Naive B cell (primary cell): ENCODE measurements at regions not wholly inside any gene's neighbourhood (a gene's known extent, or its start where the extent isn't known, plus 50 kb on each side); places are given as distances from the start of the nearest gene placed in this dataset.
"Not testable (repeated sequence)": the region's sequence is repeated elsewhere in the genome, so short reads cannot be mapped to it uniquely, and the experiment has no call there.

Experiments used
- ATAC-seq, 2 donors: fragments of 150-1000 bp; cut with Tn5 transposase; 2 replicates each; pipeline ENCODE4 v1.10.0; 2021; ENCODE audit warnings: low read depth in 2 of 2, mild to moderate bottlenecking in 2 of 2, moderate library complexity in 2 of 2
- DNase-seq: peaks from one replicate; pipeline ENCODE4 v3.0.0; 2022
- H3K27ac Mint-ChIP-seq, 6 donors: one replicate each; pipeline ENCODE4 v1.8.0; 2020 to 2022; ENCODE audit warnings: mild to moderate bottlenecking in 6 of 6, mixed read lengths in 6 of 6, moderate library complexity in 5 of 6, inconsistent platforms in 2 of 6
- H3K27me3 Mint-ChIP-seq, 3 donors: one replicate each; pipeline ENCODE4 v1.8.0; 2021 to 2022; ENCODE audit warnings: mixed read lengths in 3 of 3, mild to moderate bottlenecking in 1 of 3
- H3K36me3 Mint-ChIP-seq, 2 donors: one replicate each; pipeline ENCODE4 v1.8.0; 2020 to 2022; ENCODE audit warnings: mixed read lengths in 2 of 2, inconsistent platforms in 1 of 2, mild to moderate bottlenecking in 1 of 2
- H3K4me1 Mint-ChIP-seq, 3 donors: one replicate each; pipeline ENCODE4 v1.8.0; 2020 to 2022; ENCODE audit warnings: mixed read lengths in 3 of 3, inconsistent platforms in 1 of 3, mild to moderate bottlenecking in 1 of 3, moderate library complexity in 1 of 3
- H3K4me3 Mint-ChIP-seq, 8 donors: one replicate each; pipeline ENCODE4 v1.8.0; 2020 to 2022; ENCODE audit warnings: mild to moderate bottlenecking in 8 of 8, mixed read lengths in 8 of 8, moderate library complexity in 8 of 8, inconsistent platforms in 2 of 8
- H3K9me3 Mint-ChIP-seq, 7 donors: one replicate each; pipeline ENCODE4 v1.8.0; 2020 to 2022; ENCODE audit warnings: mixed read lengths in 7 of 7, mild to moderate bottlenecking in 5 of 7, inconsistent platforms in 2 of 7, moderate library complexity in 1 of 7

DNA sequence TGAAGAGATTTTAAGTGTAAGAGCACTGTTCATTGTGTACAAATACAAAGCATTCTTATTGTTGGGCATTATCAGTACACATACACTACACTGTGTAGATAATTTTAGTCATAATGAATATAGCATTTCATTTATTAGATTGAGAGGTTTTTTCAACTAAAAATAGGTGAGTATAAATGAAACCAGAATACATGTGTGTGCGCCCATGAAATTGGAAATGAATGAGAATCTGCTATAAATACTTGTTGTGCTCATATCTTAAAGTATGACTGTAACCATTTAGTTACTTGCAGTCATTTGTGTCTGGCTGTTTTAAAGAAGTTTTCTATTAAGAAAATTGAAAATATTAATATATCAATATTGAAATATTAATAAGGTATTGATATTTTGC, 189.0 kb upstream of the MEF2C start:
- Mint-ChIP-seq H3K4me3 (peak overlapping the region; percentile 2 to 65 (median 32)), H3K27me3 (no peaks in the 10 kb centered on the region), H3K36me3 (no peaks in the 10 kb centered on the region), H3K4me1 (peaks cover 8 to 26% (median 13%) of the 10 kb centered on the region in 3 donors), H3K27ac (no peak overlapping the region), H3K9me3 (no peaks in the 10 kb centered on the region)
- ATAC-seq (no peak), DNase-seq (no peak)

DNA sequence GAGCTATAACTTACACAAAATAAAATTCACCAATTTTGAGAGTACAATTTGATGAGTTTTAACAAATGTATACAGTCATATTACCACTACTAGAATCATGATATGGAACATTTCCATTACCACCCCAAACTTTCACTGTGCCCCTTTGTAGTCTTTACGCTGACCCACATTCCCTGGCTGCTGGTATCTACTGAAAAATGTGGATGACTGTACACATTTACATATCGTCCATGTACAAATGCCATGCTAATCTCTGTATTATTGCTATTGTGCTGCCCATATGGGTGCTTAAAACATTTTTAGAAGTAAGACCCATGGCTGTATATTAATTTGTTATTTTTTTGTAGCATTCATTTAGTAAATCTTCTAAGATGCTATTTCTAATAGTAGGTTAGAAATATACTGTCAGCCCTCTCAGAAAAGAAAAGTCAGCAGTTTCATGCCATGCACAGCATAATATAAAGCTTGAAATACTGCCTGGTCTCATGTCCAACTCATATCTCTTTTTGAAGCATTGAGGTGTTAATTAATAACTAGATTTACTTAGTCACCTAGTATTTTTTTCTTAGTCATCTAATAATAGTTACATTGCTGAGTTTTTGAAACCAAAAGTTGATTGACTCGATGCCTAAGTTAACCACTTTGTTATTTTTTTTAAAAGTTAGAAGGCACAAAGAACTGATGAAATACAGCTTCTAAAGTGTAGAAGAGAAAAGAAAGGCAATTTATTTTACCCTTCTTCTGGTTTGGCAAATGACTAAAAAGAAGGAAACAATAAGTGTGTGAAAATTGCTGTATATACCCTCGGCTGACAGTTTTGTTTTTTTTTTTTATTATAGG, 188.3 kb upstream of the MEF2C start:
- H3K9me3 Mint-ChIP-seq, result no peaks in the 10 kb centered on the region
- H3K27ac Mint-ChIP-seq, result peak overlapping the region in 1 of 6 donors; percentile 84
- DNase-seq (no peak), ATAC-seq (no peak)
- H3K36me3 Mint-ChIP-seq, result no peaks in the 10 kb centered on the region
- peaks cover 8 to 26% (median 13%) of the 10 kb centered on the region in 3 donors for H3K4me1 Mint-ChIP-seq
- H3K27me3 Mint-ChIP-seq, result no peaks in the 10 kb centered on the region
- peak overlapping the region; percentile 2 to 65 (median 32) for H3K4me3 Mint-ChIP-seq

DNA sequence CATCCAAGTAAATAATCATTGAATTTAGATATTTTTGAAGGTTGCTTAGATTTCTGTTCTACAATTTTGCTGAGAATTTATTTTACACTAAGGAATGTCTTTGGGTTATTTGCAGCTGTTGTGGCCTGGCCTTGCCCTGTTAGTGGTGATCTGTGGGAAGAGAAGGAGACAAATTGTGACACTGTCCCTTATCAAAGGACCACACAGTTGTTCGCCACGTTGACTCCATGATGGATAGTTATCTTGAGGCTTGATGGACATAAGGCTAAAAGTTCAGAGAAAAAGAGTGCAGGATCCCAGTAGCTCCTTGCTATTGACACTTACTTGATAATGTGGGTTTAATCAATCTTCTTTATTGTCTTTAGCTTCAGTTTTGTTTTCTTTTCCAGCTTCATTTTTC, 186.6 kb upstream of the MEF2C start:
- Mint-ChIP-seq H3K4me3 (peak overlapping the region in 1 of 8 donors; percentile 8), H3K27ac (peak overlapping the region in 1 of 6 donors; percentile 11), H3K4me1 (peaks cover 8 to 18% (median 13%) of the 10 kb centered on the region in 3 donors), H3K9me3 (no peaks in the 10 kb centered on the region), H3K27me3 (no peaks in the 10 kb centered on the region), H3K36me3 (no peaks in the 10 kb centered on the region)
- DNase-seq (no peak), ATAC-seq (no peak)

- no peak overlapping the region for H3K4me3 Mint-ChIP-seq
- H3K4me1 Mint-ChIP-seq, result peaks cover 0 to 9% (median 4%) of the 10 kb centered on the region in 3 donors
- peak overlapping the region in 1 of 6 donors; percentile 82 for H3K27ac Mint-ChIP-seq
- DNase-seq (no peak), ATAC-seq (no peak)
- H3K36me3 Mint-ChIP-seq, result no peaks in the 10 kb centered on the region
- no peaks in the 10 kb centered on the region for H3K27me3 Mint-ChIP-seq
- no peaks in the 10 kb centered on the region for H3K9me3 Mint-ChIP-seq
Observed at GRCh38 chr5:89067362-89067761, 184.4 kb upstream of the MEF2C start.

DNA sequence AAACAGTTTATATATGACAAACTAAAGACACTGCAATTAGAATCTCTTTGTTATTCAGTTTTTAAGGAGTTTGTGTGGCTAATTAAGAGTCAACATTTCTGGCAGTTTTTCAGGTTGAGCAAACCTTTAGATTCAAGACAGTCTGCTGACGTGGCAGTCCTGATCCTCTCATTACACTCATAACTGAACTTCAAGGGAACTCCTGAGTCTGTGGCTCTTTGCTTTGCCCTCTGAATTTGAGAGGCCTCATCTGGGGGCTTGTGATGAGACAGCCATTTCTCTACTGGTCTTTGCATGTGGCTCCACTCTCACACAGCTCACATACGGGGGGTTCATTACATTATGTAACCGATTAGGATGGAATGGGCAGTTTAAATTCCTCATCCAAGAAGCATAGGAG, 182.9 kb upstream of the MEF2C start:
- no peak overlapping the region for H3K4me3 Mint-ChIP-seq
- DNase-seq, result no peak
- no peaks in the 10 kb centered on the region for H3K27me3 Mint-ChIP-seq
- H3K4me1 Mint-ChIP-seq, result peaks cover 0 to 2% (median 0%) of the 10 kb centered on the region in 3 donors
- no peaks in the 10 kb centered on the region for H3K36me3 Mint-ChIP-seq
- H3K27ac Mint-ChIP-seq, result peak overlapping the region in 1 of 6 donors; percentile 17
- H3K9me3 Mint-ChIP-seq, result peaks cover 0 to under 1% (median 0%) of the 10 kb centered on the region in 7 donors
- no peak for ATAC-seq

DNA sequence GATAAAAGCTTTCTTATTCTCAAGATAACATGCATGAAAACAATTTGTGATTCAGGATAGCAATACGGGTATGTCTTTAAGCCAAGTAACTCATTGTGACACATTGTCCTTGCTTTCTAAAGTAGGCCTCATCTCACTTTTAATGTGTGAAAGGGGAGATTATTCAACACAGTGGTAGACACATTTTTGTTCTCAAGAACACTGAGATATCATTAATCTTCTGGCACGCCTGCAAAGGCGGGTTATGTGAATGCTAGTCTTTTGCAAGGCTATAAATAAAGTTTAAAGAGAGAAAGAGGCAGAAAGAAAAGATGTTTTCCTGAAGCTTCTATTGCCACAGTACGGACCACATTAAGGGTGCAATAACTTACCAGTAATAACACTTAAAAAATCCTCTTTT, 181.8 kb upstream of the MEF2C start:
- Mint-ChIP-seq H3K4me1 (no peaks in the 10 kb centered on the region), H3K27ac (peak overlapping the region in 1 of 6 donors; percentile 71)
- ATAC-seq, result no peak

DNA sequence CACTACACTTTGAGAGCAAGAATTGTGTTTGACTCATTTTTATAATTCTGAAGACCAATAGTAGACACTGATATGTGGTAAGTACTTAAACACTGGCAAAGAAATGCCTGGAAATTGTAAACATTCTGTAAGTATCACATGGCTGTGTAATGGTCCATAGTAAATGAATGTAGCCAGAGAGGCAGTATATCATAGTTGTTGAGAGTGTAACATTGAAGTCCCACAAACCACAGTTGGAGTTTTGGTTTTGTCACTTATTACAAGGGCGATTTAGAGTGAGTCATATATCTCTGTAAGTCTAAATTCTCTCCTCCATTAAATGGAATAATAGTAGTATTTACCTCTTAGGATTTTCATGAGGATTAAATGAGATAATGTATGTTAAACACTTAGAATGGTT, 181.1 kb upstream of the MEF2C start:
- Mint-ChIP-seq H3K27me3 (no peaks in the 10 kb centered on the region), H3K9me3 (peaks cover 0 to 4% (median 0%) of the 10 kb centered on the region in 7 donors), H3K4me1 (no peaks in the 10 kb centered on the region), H3K4me3 (no peak overlapping the region), H3K36me3 (no peaks in the 10 kb centered on the region), H3K27ac (no peak overlapping the region)
- DNase-seq (no peak), ATAC-seq (no peak)

More for the DNA sequence above, 181.8 kb upstream of the MEF2C start:
- Mint-ChIP-seq H3K27me3 (no peaks in the 10 kb centered on the region), H3K9me3 (peaks cover 0 to 4% (median 0%) of the 10 kb centered on the region in 7 donors), H3K4me3 (no peak overlapping the region), H3K36me3 (no peaks in the 10 kb centered on the region)
- no peak for DNase-seq

GRCh38 chr5:89060768-89061167, 177.8 kb upstream of the MEF2C start:
- no peak overlapping the region for H3K4me3 Mint-ChIP-seq
- ATAC-seq (no peak), DNase-seq (no peak)
- H3K4me1 Mint-ChIP-seq, result no peaks in the 10 kb centered on the region
- H3K36me3 Mint-ChIP-seq, result no peaks in the 10 kb centered on the region
- no peaks in the 10 kb centered on the region for H3K27me3 Mint-ChIP-seq
- H3K9me3 Mint-ChIP-seq, result peaks cover 0 to 4% (median 0%) of the 10 kb centered on the region in 7 donors
- H3K27ac Mint-ChIP-seq, result no peak overlapping the region

GRCh38 chr5:89059274-89059673, 176.3 kb upstream of the MEF2C start:
- Mint-ChIP-seq H3K27ac (no peak overlapping the region), H3K9me3 (peaks cover 0 to 4% (median 0%) of the 10 kb centered on the region in 7 donors), H3K4me3 (no peak overlapping the region), H3K27me3 (no peaks in the 10 kb centered on the region), H3K36me3 (no peaks in the 10 kb centered on the region), H3K4me1 (peaks cover 0 to 3% (median 0%) of the 10 kb centered on the region in 3 donors)
- DNase-seq (no peak), ATAC-seq (no peak)

DNA sequence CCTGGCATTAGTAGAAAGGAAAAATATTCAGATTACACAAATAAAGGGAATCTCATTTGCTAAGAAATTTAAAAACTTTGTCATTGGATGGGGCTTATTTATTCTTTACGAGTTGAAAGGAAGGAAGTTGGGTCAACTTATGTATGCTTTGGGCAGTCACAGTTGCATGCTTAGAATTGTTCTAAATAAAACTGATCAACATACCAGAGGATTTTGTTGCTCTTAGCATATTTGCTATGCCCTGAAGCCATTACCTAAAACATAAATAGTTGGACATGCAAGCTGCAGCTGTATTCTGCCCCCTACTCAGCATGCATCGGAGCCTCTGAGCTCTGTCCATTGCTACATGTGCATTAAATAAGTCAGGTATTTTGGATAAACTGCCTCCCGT, 172.7 kb upstream of the MEF2C start:
- Mint-ChIP-seq H3K9me3 (peaks cover 2 to 9% (median 7%) of the 10 kb centered on the region in 7 donors), H3K36me3 (peaks cover 7 to 8% of the 10 kb centered on the region in 2 donors), H3K27ac (peak overlapping the region in 1 of 6 donors; percentile 29)

GRCh38 chr5:89055015-89055694, 172.2 kb upstream of the MEF2C start:
- Mint-ChIP-seq H3K4me3 (no peak overlapping the region), H3K9me3 (peaks cover 6 to 14% (median 12%) of the 10 kb centered on the region in 7 donors), H3K27me3 (no peaks in the 10 kb centered on the region), H3K36me3 (peaks cover 12 to 13% of the 10 kb centered on the region in 2 donors), H3K4me1 (peaks cover 0 to 3% (median 0%) of the 10 kb centered on the region in 3 donors), H3K27ac (peak overlapping the region in 1 of 6 donors; percentile 29)
- no peak for DNase-seq
- ATAC-seq, result no peak

More for the DNA sequence above, 172.7 kb upstream of the MEF2C start:
- Mint-ChIP-seq H3K4me1 (peaks cover 0 to 3% (median 0%) of the 10 kb centered on the region in 3 donors), H3K27me3 (no peaks in the 10 kb centered on the region), H3K4me3 (no peak overlapping the region)
- no peak for ATAC-seq
- no peak for DNase-seq

GRCh38 chr5:89053547-89053946, 170.6 kb upstream of the MEF2C start:
- H3K36me3 Mint-ChIP-seq, result peaks cover 14 to 21% of the 10 kb centered on the region in 2 donors
- no peaks in the 10 kb centered on the region for H3K27me3 Mint-ChIP-seq
- H3K9me3 Mint-ChIP-seq, result peaks cover 6 to 28% (median 17%) of the 10 kb centered on the region in 7 donors
- ATAC-seq (no peak), DNase-seq (no peak)
- H3K27ac Mint-ChIP-seq, result no peak overlapping the region
- no peak overlapping the region for H3K4me3 Mint-ChIP-seq
- peaks cover 0 to 3% (median 0%) of the 10 kb centered on the region in 3 donors for H3K4me1 Mint-ChIP-seq

GRCh38 chr5:89050062-89050461, 167.1 kb upstream of the MEF2C start:
- not testable (repeated sequence) for H3K4me1 Mint-ChIP-seq, ATAC-seq

More at GRCh38 chr5:89050062-89050461, 167.1 kb upstream of the MEF2C start:
- DNase-seq, H3K27ac Mint-ChIP-seq, H3K4me3 Mint-ChIP-seq, H3K27me3 Mint-ChIP-seq: not testable (repeated sequence)
- peaks cover 6 to 28% (median 17%) of the 10 kb centered on the region in 7 donors for H3K9me3 Mint-ChIP-seq
- H3K36me3 Mint-ChIP-seq, result peaks cover 14 to 21% of the 10 kb centered on the region in 2 donors
